AG08396 (cell line): ENCODE measurements at regions not wholly inside any gene's neighbourhood (a gene's known extent, or its start where the extent isn't known, plus 50 kb on each side); places are given as distances from the start of the nearest gene placed in this dataset.

ENCODE experiments used
- DNase-seq: peaks from one replicate; pipeline ENCODE4 v3.0.0; 2012; ENCODE audit warnings: low spot score, mixed read lengths

DNA sequence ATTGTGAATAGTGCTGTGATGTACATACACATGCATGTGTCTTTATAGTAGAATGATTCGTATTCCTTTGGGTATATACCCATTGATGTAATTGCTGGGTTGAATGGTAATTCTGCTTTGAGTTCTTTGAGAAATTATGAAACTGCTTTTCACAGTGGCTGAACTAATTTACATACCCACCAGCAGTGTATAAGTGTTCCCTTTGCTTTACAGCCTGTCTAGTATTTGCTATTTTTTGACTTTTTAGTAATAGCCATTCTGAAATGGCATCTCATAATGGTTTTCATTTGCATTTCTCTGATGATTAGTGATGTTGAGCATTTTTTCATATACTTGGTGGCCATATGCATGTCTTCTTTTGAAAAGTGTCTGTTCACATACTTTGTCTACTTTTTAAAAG is 54.5 kb upstream of the FAM78B start:
- no peak for DNase-seq

DNA sequence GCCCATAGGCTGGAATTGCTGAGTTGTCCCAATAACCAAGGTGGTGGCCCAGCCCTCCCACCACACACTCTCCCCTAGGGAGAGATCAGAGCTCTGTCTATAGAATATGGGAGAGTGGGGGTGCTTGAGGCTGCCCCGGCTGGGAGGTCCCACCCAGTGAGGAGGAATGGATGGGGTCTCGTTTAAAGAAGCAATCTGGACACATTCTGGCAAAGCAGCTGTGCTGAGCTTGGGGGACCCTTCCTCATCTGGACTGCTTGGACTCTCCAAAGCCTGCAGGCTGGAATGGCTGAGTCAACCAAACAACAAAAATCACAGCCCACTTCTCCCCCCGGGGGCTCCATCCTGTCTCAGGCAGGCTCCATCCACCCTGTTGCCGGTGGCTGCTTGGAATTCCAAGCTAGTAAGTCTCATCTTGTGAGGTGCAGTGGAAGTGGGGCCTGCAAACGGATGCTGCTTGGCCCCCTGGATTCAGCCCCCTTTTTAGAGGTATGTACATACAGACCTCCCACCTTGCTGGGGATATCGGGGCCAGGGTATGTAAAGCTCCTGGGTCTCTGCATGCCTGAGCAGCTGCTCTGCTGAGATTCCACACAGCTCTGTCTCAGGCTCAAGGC is 67.1 kb upstream of the FAM78B start:
- DNase-seq: no peak

DNA sequence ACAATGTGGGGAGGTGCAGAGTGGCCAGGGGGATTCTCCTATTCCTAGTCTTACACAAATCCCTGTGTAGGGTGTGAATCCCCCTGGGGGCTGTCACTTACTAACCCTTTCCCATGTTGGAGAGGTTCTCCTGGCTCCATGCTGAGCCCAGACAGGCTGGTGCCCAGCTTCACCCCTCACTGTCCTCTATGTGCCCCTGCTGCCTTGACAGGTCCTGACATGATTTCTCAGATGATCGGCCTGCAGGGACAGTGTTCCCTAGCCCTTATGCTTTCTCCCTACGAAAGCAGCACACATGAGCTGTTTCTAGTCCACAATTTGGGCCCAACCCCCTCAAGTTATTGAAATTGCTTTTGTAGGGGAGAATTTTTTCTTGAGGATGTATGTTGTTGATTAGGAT is 68.9 kb upstream of the FAM78B start:
- DNase-seq: no peak

DNA sequence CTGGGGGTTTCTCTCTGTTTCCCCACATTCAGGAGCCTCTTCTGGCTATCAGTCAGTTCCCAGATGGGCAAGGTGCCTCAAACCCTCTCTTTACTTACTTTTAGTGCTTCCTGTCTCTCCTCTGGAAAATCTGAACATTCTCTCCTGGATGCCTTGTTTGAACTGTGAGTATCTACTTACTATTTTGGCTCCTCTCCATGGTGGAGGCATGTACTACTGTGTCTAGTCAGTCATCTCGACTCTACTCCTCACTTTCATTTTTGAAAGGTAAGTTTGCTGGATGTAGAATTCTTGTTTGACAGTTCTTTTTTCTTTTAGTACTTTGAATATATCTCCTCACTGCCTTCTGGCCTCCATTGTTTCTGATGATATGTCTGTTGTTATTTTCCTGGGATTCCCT is 70.9 kb upstream of the FAM78B start:
- no peak for DNase-seq

DNA sequence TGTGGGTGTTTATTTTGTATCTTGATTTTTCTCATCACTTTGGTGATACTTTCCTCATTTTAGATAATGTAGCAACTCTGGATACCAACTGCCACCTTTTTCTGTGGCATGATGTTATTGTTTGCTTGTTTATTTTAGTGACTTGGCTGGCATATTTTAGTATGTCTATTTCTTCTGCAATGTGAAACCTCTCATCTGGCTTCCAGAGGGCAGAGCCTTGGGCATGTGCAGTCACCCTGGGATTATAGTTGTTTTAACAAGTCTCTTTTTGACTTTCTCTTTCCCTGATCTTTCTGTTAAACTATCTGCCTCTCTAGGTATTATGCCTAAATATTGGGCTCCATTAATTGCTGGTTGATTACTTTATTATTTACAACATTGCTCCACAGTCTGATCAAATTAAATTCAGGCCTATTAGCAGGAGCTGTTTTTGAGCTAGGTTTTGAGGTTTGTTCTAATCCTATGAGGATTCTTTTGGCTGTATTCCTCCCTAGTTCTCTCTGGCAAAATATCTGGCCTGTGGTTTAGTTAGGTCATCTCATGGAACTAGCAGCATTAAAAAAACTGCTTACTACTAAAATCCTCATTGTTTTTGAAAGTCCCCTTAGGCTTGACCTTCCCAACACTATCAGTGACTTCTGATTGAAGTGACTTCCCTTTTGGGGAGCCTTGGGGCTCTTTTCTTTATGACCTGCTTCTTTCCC is 86.4 kb upstream of the FAM78B start:
- DNase-seq: no peak

DNA sequence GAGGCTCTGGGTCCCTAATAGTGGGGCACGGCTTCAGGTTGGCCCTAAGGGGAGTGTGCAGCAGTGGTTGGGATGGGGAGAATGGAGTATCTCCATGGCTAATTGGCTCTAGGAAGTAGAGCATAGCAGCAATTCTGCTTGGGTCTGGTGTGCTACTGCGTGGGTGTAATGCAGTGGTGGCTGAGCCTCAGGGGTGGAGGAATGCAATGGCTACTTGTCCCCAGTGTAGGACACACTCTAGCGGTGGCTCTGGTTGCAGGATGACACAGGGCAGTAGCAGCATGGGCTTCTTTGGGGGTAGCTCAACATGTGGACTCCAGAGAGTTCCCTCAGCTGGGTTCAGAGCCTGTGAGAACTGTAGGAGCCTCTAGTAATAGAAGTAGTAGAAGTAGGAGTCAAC is 91.2 kb upstream of the FAM78B start:
- DNase-seq: no peak

DNA sequence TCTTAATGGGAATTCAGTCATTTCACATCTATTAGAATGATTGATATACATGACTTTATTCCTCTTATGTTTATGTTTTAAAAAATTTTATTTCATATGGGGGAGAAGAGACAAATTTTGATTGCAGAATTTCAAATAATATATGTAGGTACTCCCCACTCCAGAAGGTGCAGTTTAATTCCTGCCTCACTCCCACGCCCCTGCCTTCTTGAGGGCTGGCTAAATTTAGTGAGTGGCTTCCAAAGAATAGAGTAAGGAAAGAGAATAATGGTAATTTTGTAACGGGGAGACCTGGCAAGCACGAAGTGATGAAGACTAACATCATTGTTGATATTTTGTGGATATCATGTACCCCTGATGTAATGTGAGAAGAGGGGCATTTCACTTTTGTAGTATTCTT is 94.7 kb upstream of the FAM78B start:
- no peak for DNase-seq

DNA sequence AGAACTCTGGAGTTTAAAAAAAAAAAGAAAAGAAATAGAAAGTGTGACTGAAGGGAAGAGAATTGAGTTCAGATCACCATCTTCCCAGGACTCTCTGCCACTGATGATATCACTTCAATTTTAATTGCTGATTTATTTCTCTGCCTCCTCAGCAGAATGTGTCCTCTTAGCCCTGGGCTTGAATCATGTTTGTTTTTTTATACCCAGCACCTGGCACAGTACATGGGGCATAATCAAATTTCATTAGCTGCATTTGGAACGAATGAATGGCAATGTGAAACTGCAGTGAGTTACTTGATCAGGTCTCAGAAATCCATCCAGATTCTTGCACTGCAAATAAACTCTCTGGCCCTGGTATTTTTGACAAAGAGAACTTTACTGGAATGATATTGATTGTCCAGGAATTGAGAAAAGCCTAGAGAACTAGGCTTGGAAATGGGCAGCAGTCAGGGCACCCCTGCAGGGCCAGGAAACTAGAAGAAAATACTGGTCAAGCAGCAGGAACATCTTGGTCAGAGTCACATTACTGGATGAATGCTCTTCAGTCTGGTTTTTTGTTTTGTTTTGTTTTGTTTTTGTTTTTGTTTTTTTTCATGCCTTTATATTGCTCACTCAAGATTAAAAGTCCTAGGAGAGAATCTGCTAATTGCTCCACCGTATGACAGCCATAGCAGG is 103.8 kb upstream of the FAM78B start:
- no peak for DNase-seq

DNA sequence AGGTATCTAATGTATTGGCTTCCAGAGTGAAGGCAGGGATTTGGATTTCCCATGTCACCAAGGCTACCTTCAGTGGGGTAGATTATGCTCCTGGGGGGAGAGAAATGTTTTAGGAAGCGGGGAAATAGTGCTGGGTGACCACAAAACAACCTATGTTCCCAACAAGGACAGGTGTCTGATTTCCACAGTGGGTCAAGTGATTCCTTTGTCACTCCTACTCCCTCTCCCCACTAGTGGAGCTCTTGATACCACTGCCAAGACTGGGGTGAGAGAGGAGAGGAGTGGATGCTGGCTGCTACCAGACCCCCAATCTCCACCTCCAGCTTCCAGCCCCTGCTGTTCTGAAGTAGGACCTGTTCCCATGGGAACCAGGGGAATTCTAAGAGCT is 104.3 kb upstream of the FAM78B start:
- no peak for DNase-seq

DNA sequence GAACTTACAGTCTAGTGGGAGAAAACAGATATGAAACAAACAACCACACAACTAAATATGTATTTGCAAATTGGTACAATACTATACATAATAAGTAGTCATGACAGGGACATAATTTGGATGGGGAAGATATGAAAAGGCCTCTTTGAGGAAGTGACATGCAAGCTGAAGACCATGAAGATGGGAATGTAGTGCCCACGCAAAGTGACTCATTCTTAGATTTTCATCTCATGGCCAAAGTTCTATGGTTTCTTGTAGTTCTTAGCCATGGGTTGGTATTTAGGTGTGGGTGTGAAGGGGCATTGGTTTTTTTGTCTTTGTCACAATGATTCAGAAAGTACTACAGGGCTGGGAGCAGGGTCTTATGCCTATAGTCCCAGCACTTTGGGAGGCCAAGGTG is 105.4 kb upstream of the FAM78B start:
- DNase-seq: no peak

DNA sequence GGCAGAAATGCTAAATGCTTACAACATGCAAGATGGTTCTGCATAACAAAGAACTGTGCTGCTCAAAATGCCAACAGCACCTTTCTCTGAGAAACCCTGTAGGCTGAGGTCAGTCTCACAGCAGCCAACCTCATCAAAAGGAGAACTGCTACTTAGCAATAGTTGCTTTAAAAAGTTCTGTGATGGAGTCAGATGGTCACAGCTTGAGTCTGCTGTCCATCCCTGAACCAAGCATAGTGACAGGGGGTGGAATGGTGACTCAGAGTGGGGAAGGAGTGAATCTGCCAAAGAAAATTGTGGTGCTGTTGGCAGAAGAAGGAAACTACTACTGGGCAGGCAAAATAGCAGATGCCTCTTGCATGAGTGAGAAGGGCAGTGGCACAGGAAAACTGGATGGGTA is 106.0 kb upstream of the FAM78B start:
- no peak for DNase-seq

DNA sequence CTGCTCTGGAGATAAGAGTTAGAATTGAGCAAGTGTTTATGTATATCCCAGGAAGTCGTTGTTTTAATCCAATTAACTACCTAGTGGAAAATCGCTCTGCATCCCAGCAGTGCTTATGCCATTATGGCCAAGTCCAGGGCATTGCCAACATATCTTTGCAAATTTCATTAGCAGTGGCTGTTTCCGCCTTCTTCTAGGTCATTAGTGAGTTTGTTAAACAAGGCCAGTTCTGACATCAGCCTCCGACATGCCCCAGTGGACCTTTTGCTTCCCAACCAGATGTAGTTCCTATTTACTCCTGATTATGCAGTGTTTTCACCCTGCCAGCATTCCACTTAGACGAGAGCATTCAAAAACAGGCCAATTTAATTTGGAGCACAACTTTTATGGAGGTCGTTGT is 106.8 kb upstream of the FAM78B start:
- DNase-seq: no peak

DNA sequence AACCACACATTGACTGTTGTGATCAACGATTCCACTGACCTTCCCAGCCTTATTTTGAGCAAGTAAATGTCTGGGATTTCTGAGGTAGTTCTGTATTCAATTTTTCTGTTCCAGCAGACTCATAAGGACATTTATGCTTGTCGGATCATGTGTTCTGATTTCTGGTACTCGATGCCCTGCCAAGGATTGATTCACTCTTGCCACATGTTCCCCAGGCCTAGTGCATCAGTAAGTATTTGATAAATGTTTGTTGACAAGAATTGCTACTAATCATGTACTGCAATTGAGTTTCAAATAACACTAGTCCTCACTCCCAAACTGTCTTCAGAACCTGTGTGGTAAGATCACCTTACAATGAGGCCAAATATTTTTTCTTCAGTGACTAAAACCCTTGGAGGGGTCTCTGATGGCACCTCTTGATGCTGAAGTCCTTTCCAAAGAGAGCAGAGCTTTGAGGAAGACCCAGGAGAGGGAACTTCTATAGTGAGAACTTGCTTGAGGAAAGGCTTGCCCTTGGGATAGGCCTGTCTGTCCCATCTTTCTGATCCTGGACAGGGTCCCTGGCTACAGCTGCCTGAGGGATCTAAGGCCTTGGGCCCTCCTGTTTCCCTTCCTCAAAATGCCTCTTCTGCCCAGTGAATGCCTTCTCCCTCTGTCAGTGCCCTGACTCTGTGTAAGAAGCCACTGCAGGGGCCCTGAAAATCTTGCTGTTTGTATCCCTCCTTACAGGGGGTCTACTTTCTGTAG is 115.8 kb upstream of the FAM78B start:
- DNase-seq: no peak

DNA sequence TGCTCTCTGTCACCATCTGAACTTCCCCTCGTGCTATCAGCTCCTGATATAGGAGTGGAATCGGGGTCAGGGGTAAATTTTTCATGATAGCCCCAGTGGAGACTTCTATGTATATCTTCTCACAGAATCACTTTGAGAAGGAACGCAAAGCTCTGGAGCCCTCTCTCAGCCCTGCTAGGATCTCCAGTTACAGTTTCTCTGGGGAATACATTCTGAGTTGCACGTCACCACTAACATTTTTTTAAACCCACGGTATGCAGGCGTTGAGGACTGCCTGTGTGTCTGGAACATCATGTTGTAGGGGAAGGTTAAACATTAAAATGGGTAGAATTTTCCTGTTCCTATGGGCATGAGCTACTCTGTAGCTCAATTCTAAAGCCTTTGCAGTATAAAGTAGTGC is 116.4 kb upstream of the FAM78B start:
- DNase-seq: no peak

DNA sequence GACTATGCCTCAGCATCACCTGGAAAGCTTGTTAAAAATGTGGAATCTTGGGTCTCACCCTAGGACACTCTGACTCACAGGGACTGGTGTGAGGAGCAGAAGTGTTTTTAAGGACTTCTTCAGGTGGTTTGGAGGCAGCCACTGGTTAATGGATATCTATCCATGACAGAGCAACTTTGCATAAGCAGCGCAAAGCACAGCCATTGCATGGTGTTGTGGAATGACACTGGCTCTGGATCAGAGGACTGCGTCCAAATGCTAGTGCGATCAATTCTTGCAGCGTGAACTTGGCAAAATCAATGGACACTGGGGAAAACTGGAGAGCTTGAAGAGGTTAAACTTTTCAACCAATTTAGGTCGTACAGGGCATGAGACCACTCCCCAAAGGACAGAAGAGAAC is 116.8 kb upstream of the FAM78B start:
- DNase-seq: no peak

DNA sequence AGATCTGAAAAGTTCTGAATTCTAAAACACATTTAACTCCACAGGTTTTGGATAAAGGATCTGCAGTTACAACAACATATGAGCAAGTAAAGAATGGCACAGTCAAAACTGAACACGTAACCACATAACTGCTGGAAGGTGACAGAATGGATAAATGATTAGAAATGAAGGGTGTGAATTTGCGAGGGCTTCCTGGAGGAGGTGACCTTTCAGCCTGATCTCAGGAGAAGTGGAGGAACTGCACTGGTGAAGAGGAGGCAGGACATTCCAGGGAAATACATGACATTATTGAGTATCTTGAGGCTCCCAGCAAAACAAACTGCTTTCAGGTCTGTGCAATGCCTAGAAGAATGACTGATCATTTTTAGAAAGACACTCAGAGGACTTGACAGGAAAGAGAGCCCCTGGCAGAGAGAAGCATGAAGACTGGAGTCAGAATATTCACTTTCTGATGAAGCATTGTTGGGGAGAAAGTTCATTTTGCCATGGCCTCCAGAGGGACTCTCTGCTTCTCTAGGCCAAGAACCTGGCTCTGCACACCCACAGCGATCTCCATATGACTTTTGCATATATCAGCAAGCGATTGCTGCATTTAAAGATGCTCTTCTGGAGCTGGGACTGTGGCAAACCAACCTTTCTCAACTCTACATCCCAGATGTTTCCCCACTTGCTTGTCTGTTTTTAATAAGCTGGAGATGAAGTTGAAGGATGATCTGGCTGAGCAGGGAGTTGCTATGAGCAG is 122.7 kb upstream of the FAM78B start:
- DNase-seq: no peak

DNA sequence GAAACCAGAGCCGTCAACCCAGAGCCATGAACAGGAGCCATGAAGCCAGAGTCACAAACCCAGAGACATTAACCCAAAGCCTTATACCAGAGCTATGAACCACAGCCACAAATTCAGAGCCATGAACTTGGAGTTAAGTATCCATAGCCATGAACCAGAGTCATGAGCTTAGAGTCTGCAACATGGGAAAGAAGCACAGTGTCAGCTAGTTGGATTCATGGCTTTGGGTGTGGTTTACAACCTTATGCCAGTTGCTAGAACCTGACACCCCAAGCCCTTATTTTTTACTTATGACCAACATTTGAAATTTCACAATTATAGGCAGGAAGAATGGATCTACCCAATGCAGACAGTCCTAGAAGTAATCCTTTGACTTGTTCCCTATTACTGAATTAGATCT is 128.9 kb upstream of the FAM78B start:
- DNase-seq: no peak

DNA sequence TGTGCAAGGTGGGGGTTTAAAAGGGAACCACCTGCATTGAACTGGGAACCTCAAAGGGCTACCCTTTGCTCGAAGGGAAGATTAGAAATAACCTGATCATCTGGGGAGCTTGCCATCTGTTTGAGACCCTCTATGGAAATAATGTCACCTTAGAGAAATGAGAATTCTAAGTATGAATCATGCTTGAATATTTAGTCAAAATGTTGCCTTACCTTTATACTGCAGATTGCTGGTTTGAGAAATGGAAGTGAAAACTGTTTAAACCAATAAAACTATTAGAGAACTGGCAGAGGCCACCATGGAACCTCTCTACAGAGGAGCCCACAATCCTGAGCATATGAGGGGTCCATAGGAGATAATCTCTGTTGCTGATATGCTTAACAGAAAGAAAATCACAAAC is 131.2 kb upstream of the FAM78B start:
- DNase-seq: no peak

DNA sequence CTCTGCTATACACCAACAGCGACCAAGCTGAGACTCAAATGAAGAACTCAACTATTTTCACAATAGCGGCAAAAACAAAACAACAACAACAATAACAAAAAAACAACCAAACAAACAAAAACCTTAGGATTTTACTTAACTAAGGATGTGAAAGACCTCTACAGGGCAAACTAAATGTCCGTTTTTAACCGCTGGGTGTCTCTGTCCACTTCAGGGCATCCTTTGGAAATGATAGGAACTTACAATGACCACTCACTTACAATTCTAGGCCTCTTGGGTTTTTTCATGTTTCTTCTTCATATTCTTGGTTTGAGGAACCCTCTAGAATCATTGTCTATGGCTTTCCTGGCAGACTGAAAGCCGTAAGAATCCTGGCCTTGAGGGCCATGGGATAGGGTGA is 134.0 kb upstream of the FAM78B start:
- DNase-seq: no peak

DNA sequence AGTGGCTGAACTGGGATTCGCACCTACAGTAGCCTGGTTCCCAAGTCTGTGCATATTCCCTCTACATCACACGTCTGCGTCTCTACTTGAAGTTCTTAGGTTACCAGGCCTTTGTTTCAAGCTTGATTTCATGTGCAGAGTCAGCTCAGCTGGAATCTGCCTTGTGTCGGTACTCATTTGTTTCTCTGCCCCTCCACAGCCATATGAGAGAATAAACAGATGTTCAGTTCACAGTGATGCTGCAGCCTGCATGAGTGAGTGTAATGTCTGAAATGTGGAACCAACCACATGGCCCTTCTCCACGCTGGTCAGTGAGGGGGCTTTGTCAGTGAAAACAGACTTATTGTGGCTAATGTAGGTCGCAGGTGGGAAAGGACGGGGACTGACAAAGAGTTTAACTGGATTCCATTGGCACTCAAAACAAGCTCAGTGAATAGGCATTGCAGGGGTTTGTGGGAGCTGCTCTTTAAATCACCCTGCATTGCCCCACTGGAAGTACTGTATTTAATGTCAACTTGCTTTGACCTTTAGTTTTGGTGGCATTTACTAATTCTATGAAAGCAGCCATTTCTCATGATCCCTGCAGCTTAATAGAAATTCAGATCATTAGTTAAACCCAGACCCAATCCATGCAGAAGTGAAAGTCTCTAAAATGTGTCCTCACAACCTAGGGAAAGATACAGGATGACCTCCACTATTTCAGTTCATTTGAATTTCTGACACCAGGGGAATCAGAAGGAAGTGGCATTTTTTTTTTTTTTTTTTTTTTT is 136.4 kb upstream of the FAM78B start:
- DNase-seq: no peak

DNA sequence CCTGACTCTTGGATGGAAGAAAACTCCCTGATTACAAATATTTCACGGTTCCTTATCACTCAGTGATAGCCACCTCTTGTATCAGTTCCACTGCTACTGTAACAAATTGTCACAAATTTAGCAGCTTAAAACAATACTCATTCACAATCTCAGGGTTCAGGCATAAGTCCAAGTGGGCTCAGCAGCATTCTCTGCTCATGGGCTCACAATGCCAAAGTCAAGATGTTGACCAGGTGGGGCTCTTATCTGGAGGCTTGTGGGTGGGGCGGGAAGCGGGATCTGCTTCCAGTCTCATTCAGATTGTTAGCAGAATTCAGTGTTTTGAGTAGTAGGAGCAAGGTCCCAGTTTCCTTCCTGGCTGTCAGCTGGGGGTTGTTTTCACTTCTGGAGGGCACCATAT is 137.3 kb upstream of the FAM78B start:
- no peak for DNase-seq

DNA sequence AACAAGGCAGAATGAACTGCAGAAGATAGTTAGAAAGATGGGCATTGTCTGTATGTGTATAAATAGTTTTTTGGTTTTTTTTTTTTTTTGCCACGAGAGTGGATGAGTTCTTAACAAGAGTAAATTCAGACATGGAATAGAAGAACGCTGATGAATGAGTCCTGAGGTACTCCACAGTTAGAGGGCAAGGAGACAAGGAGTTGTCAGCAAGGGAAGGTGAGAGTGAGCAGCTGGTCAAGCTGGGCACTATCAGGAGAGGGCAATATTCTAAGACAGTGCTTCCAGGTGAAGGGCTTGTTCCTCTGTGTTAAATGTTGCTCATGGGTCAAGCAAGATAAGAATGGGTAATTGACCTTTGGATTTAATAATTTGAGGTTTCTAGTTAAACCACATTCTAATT is 138.6 kb upstream of the FAM78B start:
- no peak for DNase-seq
